Endothelial cell of umbilical vein (primary cell): ENCODE measurements at regions not wholly inside any gene's neighbourhood (a gene's known extent, or its start where the extent isn't known, plus 50 kb on each side); places are given as distances from the start of the nearest gene placed in this dataset.

Source experiments
- CTCF ChIP-seq, 2 donors: IDR thresholded peaks; 1 replicate in 1 of 2; 2 replicates in 1 of 2; pipeline ENCODE4 v1.5.1; 2011; ENCODE audit warnings: low read length in 2 of 2, mild to moderate bottlenecking in 2 of 2, moderate library complexity in 2 of 2, control low read depth in 1 of 2, inconsistent platforms in 1 of 2, low read depth in 1 of 2; ENCODE audit not compliant: insufficient read depth in 1 of 2; ENCODE audit errors: extremely low read depth in 1 of 2
- JUN ChIP-seq: IDR thresholded peaks from 2 replicates; pipeline ENCODE4 v1.6.1; 2011; ENCODE audit warnings: borderline replicate concordance, low read depth; ENCODE audit not compliant: insufficient read length, insufficient read depth
- MYC ChIP-seq: IDR thresholded peaks from one replicate; pipeline ENCODE4 v1.6.1; 2011; ENCODE audit warnings: mild to moderate bottlenecking, low read depth, low read length
- POLR2A ChIP-seq: IDR thresholded peaks from 2 replicates; pipeline ENCODE4 v1.6.1; 2012; ENCODE audit warnings: low read depth, mild to moderate bottlenecking, control low read depth, low read length

- no peak for TF ChIP-seq POLR2A
- TF ChIP-seq CTCF (IDR thresholded peaks at IDR 0.05; ENCODE audit: extremely low read depth in 1 of 2, insufficient read depth in 1 of 2, low read depth in 1 of 2, low read length in 2 of 2), result no peak
- no peak for TF ChIP-seq JUN
- no peak for TF ChIP-seq MYC
Measured at GRCh38 chr13:109436055-109436622, 350.2 kb downstream of the IRS2 start.
